Gastrocnemius medialis (tissue), 4 donors: ENCODE measurements at regions not wholly inside any gene's neighbourhood (a gene's known extent, or its start where the extent isn't known, plus 50 kb on each side); places are given as distances from the start of the nearest gene placed in this dataset.

Experiments used
- ATAC-seq, 2 donors: fragments of 150-250 bp; one replicate each; pipeline ENCODE4 v1.9.1; 2016
- DNase-seq, 2 donors: peaks; one replicate each; pipeline ENCODE4 v3.0.0-alpha.2; 2019
- H3K27ac ChIP-seq, 4 donors: fragments of 200-600 bp; sonication (generic); 1 replicate in 1 of 4; 2 replicates in 3 of 4; pipeline ENCODE4 v1.5.1; 2016 to 2018; ENCODE audit warnings: mild to moderate bottlenecking in 2 of 4, moderate library complexity in 1 of 4
- H3K27me3 ChIP-seq, 3 donors: fragments of 200-600 bp; sonication (generic) in 2 of 3; 1 replicate in 1 of 3; 2 replicates in 2 of 3; pipeline versions ENCODE4 v1.5.1 to v1.6.0; 2016 to 2019; ENCODE audit warnings: mild to moderate bottlenecking in 1 of 3, moderate library complexity in 1 of 3
- H3K36me3 ChIP-seq, 2 donors: fragments of 200-600 bp; sonication (generic) in 1 of 2; one replicate each; pipeline ENCODE4 v1.5.1; 2017 to 2018
- H3K4me1 ChIP-seq, 2 donors: fragments of 200-600 bp; sonication (generic) in 1 of 2; one replicate each; pipeline ENCODE4 v1.5.1; 2016 to 2017; ENCODE audit warnings: mild to moderate bottlenecking in 2 of 2
- H3K4me3 ChIP-seq, 4 donors: fragments of 200-600 bp; sonication (generic) in 3 of 4; 1 replicate in 1 of 4; 2 replicates in 3 of 4; pipeline ENCODE4 v1.5.1; 2016 to 2019; ENCODE audit warnings: mild to moderate bottlenecking in 2 of 4
- H3K9me3 ChIP-seq, 3 donors: fragments of 200-600 bp; sonication (generic) in 2 of 3; 1 replicate in 1 of 3; 2 replicates in 2 of 3; pipeline ENCODE4 v1.5.1; 2016 to 2019
- CTCF ChIP-seq, 5 experiments: fragments of 450-650 bp in 3 of 5; fragments of 200-600 bp in 2 of 5; sonication (generic) in 2 of 5; IDR thresholded peaks in 4 of 5; conservative IDR thresholded peaks in 1 of 5; 1 replicate in 4 of 5; 2 replicates in 1 of 5; pipeline ENCODE4 v1.5.1; 2016 to 2019; ENCODE audit warnings: antibody characterized with exemption in 5 of 5, mild to moderate bottlenecking in 3 of 5, moderate library complexity in 3 of 5
- POLR2A ChIP-seq, 2 donors: fragments of 450-650 bp; IDR thresholded peaks; one replicate each; pipeline ENCODE4 v1.6.1; 2017; ENCODE audit warnings: antibody characterized with exemption in 2 of 2, mild to moderate bottlenecking in 2 of 2, moderate library complexity in 2 of 2
- in situ Hi-C, 4 donors: fragments of 200-750 bp; cut with MboI; loops; one replicate each; pipeline versions ENCODE4 v1.15.0 to v1.8.0; 2017; ENCODE audit warnings: low sequenced_read_pairs in 4 of 4
- intact Hi-C: fragments of 100-400 bp; cut with DNase I; formaldehyde crosslinking; loops from one replicate; pipeline ENCODE4 v1.15.1; 2023; ENCODE audit warnings: low total_unique reads

GRCh38 chr17:65442691-65443090 lies 118.8 kb downstream of the AXIN2 start:
- DNase-seq = no peak

GRCh38 chr17:65442250-65442649 lies 119.2 kb downstream of the AXIN2 start:
- no peak for TF ChIP-seq POLR2A (IDR thresholded peaks at IDR 0.05)
- TF ChIP-seq CTCF (IDR thresholded peaks at IDR 0.05 in 4 of 5, conservative IDR thresholded peaks at IDR 0.05 in 1 of 5) = no peak
- DNase-seq = no peak
- Histone ChIP-seq H3K4me3 (no peak overlapping the region), H3K36me3 (no peaks in the 10 kb centered on the region), H3K4me1 (no peaks in the 10 kb centered on the region), H3K27ac (no peak overlapping the region), H3K9me3 (no peaks in the 10 kb centered on the region), H3K27me3 (peaks cover 0 to 5% (median 0%) of the 10 kb centered on the region in 3 donors)
- intact Hi-C loops = no loop called here
- in situ Hi-C loops = no loop called here
- ATAC-seq = no peak

More at GRCh38 chr17:65442691-65443090, 118.8 kb downstream of the AXIN2 start:
- no peak overlapping the region for H3K4me3 ChIP-seq
- intact Hi-C loops (no loop called here), in situ Hi-C loops (no loop called here)
- no peaks in the 10 kb centered on the region for H3K9me3 ChIP-seq
- H3K27me3 ChIP-seq = peaks cover 0 to 4% (median 0%) of the 10 kb centered on the region in 3 donors
- H3K27ac ChIP-seq = no peak overlapping the region
- TF ChIP-seq CTCF (IDR thresholded peaks at IDR 0.05 in 4 of 5, conservative IDR thresholded peaks at IDR 0.05 in 1 of 5) = no peak
- TF ChIP-seq POLR2A (IDR thresholded peaks at IDR 0.05) = no peak
- ATAC-seq = no peak
- no peaks in the 10 kb centered on the region for H3K36me3 ChIP-seq
- H3K4me1 ChIP-seq = no peaks in the 10 kb centered on the region

GRCh38 chr17:65441053-65441605 lies 120.3 kb downstream of the AXIN2 start:
- ATAC-seq (no peak), DNase-seq (no peak)
- H3K27ac ChIP-seq = no peak overlapping the region
- in situ Hi-C loops (no loop called here), intact Hi-C loops (no loop called here)
- no peaks in the 10 kb centered on the region for H3K36me3 ChIP-seq
- no peaks in the 10 kb centered on the region for H3K4me1 ChIP-seq
- TF ChIP-seq CTCF (IDR thresholded peaks at IDR 0.05 in 4 of 5, conservative IDR thresholded peaks at IDR 0.05 in 1 of 5) (no peak), POLR2A (IDR thresholded peaks at IDR 0.05) (no peak)
- H3K27me3 ChIP-seq = peaks cover 0 to 5% (median 0%) of the 10 kb centered on the region in 3 donors
- H3K4me3 ChIP-seq = no peak overlapping the region
- H3K9me3 ChIP-seq = no peaks in the 10 kb centered on the region

- H3K36me3 ChIP-seq = no peaks in the 10 kb centered on the region
- no peak overlapping the region for H3K4me3 ChIP-seq
- H3K9me3 ChIP-seq = no peaks in the 10 kb centered on the region
- intact Hi-C loops = no loop called here
- peaks cover 0 to 5% (median 0%) of the 10 kb centered on the region in 3 donors for H3K27me3 ChIP-seq
- no peak for ATAC-seq
- H3K4me1 ChIP-seq = no peaks in the 10 kb centered on the region
- TF ChIP-seq CTCF (IDR thresholded peaks at IDR 0.05 in 4 of 5, conservative IDR thresholded peaks at IDR 0.05 in 1 of 5) (no peak), POLR2A (IDR thresholded peaks at IDR 0.05) (no peak)
- in situ Hi-C loops = no loop called here
- H3K27ac ChIP-seq = no peak overlapping the region
- DNase-seq = no peak
Observed at GRCh38 chr17:65438708-65439294, 122.6 kb downstream of the AXIN2 start.
